ENCODE measurements at regions not wholly inside any gene's neighbourhood (a gene's known extent, or its start where the extent isn't known, plus 50 kb on each side); places are given as distances from the start of the nearest gene placed in this dataset.

- no peak for TF ChIP-seq EZH2 (IDR thresholded peaks at IDR 0.05; ENCODE audit: insufficient read depth, poor library complexity, severe bottlenecking)
- no peak for TF ChIP-seq EZH2phosphoT487 (IDR thresholded peaks at IDR 0.05; ENCODE audit: insufficient read depth, low read depth)
Observed at GRCh38 chr15:61644550-61644949, 415.4 kb upstream of the RORA start.
